SK-N-SH (cell line): ENCODE measurements at regions not wholly inside any gene's neighbourhood (a gene's known extent, or its start where the extent isn't known, plus 50 kb on each side); places are given as distances from the start of the nearest gene placed in this dataset.
A peak's percentile ranks its signal among the peaks of the same experiment; 100 is the strongest.

Experiments
- CTCF ChIA-PET: fragments of 300-600, 350-600 bp; formaldehyde crosslinking; extraction: SDS; loops from one replicate; lab custom pipeline; 2021; lab: Yijun Ruan, JAX
- POLR2A ChIA-PET: fragments of 350-600 bp; sonication (Branson Sonifier 250); formaldehyde crosslinking; extraction: SDS; loops from one replicate; lab custom pipeline; 2020; ENCODE audit warnings: antibody characterized with exemption, inconsistent platforms; lab: Yijun Ruan, JAX
- DNase-seq: peaks from one replicate; pipeline ENCODE4 v3.0.0; 2012
- H2AFZ ChIP-seq: fragments of 200-600 bp; sonication (generic); 2 replicates; pipeline ENCODE4 v1.8.1; 2016; ENCODE audit warnings: antibody characterized with exemption, mild to moderate bottlenecking, low read depth
- H3F3A ChIP-seq: fragments of 200-600 bp; sonication (generic); replicated peaks from 2 replicates; pipeline ENCODE3; 2016; ENCODE audit warnings: antibody characterized with exemption, mild to moderate bottlenecking; ENCODE audit not compliant: insufficient read depth
- H3K27ac ChIP-seq, 2 experiments: fragments of 200-500 bp in 1 of 2; fragments of 200-600 bp in 1 of 2; sonication (Bioruptor generic) in 1 of 2; sonication (generic), shearing (Covaris generic) in 1 of 2; 2 replicates each; pipeline versions ENCODE4 v1.5.1 to v1.6.1; 2014 to 2016; ENCODE audit warnings: low read depth in 2 of 2, inconsistent platforms in 1 of 2, low read length in 1 of 2, mild to moderate bottlenecking in 1 of 2, mixed read lengths in 1 of 2
- H3K27me3 ChIP-seq: fragments of 200-600 bp; sonication (generic), shearing (Covaris generic); 2 replicates; pipeline ENCODE4 v1.6.1; 2016; ENCODE audit warnings: mixed run types; ENCODE audit not compliant: insufficient read depth
- H3K36me3 ChIP-seq, 2 experiments: fragments of 200-500 bp in 1 of 2; fragments of 200-600 bp in 1 of 2; sonication (Bioruptor generic) in 1 of 2; sonication (generic) in 1 of 2; replicated peaks in 1 of 2; 2 replicates each; pipeline versions ENCODE3 to v1.5.1; 2014 to 2016; ENCODE audit warnings: low read length in 1 of 2, mild to moderate bottlenecking in 1 of 2; ENCODE audit not compliant: insufficient read depth in 2 of 2, control insufficient read depth in 1 of 2
- H3K4me1 ChIP-seq, 2 experiments: fragments of 200-500 bp in 1 of 2; fragments of 200-600 bp in 1 of 2; sonication (Bioruptor generic) in 1 of 2; sonication (generic), shearing (Covaris generic) in 1 of 2; 2 replicates each; pipeline versions ENCODE4 v1.5.1 to v1.6.1; 2014 to 2016; ENCODE audit warnings: low read depth in 1 of 2, low read length in 1 of 2, mixed run types in 1 of 2; ENCODE audit not compliant: insufficient read depth in 2 of 2, control insufficient read depth in 1 of 2
- H3K4me2 ChIP-seq: fragments of 200-600 bp; sonication (generic), shearing (Covaris generic); 2 replicates; pipeline ENCODE4 v1.6.1; 2017; ENCODE audit warnings: mixed run types
- H3K4me3 ChIP-seq, 2 experiments: fragments of 200-500 bp in 1 of 2; fragments of 200-600 bp in 1 of 2; sonication (Bioruptor generic) in 1 of 2; sonication (generic), shearing (Covaris generic) in 1 of 2; 2 replicates each; pipeline versions ENCODE4 v1.5.1 to v1.8.1; 2014 to 2016; ENCODE audit warnings: low read depth in 2 of 2, inconsistent platforms in 1 of 2, low read length in 1 of 2, mild to moderate bottlenecking in 1 of 2, mixed read lengths in 1 of 2, moderate library complexity in 1 of 2
- H3K79me2 ChIP-seq: fragments of 200-600 bp; sonication (generic); 2 replicates; pipeline ENCODE4 v1.8.1; 2017; ENCODE audit warnings: mild to moderate bottlenecking; ENCODE audit not compliant: insufficient read depth
- H3K9ac ChIP-seq: fragments of 200-600 bp; sonication (generic); 2 replicates; pipeline ENCODE4 v1.6.1; 2017; ENCODE audit warnings: mixed run types
- H3K9me2 ChIP-seq: fragments of 200-600 bp; sonication (generic); 2 replicates; pipeline ENCODE4 v1.6.1; 2017; ENCODE audit warnings: mixed run types
- H3K9me3 ChIP-seq: fragments of 200-600 bp; sonication (generic); 2 replicates; pipeline ENCODE4 v1.6.1; 2017; ENCODE audit warnings: mixed run types, mild to moderate bottlenecking, moderate library complexity
- H4K20me1 ChIP-seq: fragments of 200-600 bp; sonication (generic); 2 replicates; pipeline ENCODE4 v1.6.1; 2017; ENCODE audit warnings: mild to moderate bottlenecking, mixed run types; ENCODE audit not compliant: insufficient read depth
- CHD2 ChIP-seq: fragments of 150-350 bp; IDR thresholded peaks from 2 replicates; pipeline ENCODE4 v1.6.1; 2018; ENCODE audit warnings: low read length; ENCODE audit not compliant: partially characterized antibody
- EP300 ChIP-seq, 2 experiments: IDR thresholded peaks; 2 replicates each; pipeline versions ENCODE4 v1.4.0 to v1.6.1; 2012; ENCODE audit warnings: borderline replicate concordance in 1 of 2, low read depth in 1 of 2, low read length in 1 of 2
- EZH2phosphoT487 ChIP-seq: fragments of 200-600 bp; sonication (generic); IDR thresholded peaks from 2 replicates; pipeline ENCODE4 v1.6.1; 2017; ENCODE audit warnings: low read depth, mixed run types, mild to moderate bottlenecking, antibody characterized with exemption, moderate library complexity, borderline replicate concordance
- GABPA ChIP-seq: IDR thresholded peaks from 2 replicates; pipeline ENCODE4 v1.4.0; 2012; ENCODE audit warnings: low read depth, mild to moderate bottlenecking
- GATA2 ChIP-seq: sonication (generic); formaldehyde crosslinking; IDR thresholded peaks from 2 replicates; pipeline ENCODE4 v1.5.0; 2020; ENCODE audit warnings: mild to moderate bottlenecking, missing genetic modification reagents
- MAX ChIP-seq: IDR thresholded peaks from 2 replicates; pipeline ENCODE4 v1.4.0; 2012; ENCODE audit warnings: low read depth
- MEF2A ChIP-seq: IDR thresholded peaks from 2 replicates; pipeline ENCODE4 v1.4.0; 2012; ENCODE audit warnings: low read depth, borderline replicate concordance
- NFIC ChIP-seq: IDR thresholded peaks from 2 replicates; pipeline ENCODE4 v1.4.0; 2012; ENCODE audit warnings: borderline replicate concordance
- RCOR1 ChIP-seq: fragments of 150-350 bp; IDR thresholded peaks from 2 replicates; pipeline ENCODE4 v1.6.1; 2017; ENCODE audit warnings: antibody characterized with exemption, low read length
- RFX5 ChIP-seq: IDR thresholded peaks from 2 replicates; pipeline ENCODE4 v1.6.1; 2012; ENCODE audit warnings: mild to moderate bottlenecking, improper control_type of control experiment, low read length
- RXRA ChIP-seq: IDR thresholded peaks from 2 replicates; pipeline ENCODE4 v1.4.0; 2012; ENCODE audit warnings: low read depth, mild to moderate bottlenecking, borderline replicate concordance
- SIN3A ChIP-seq: IDR thresholded peaks from 2 replicates; pipeline ENCODE4 v1.6.1; 2012; ENCODE audit warnings: low read depth, mild to moderate bottlenecking, low read length, moderate library complexity, borderline replicate concordance
- TAF1 ChIP-seq: IDR thresholded peaks from 2 replicates; pipeline ENCODE4 v1.6.1; 2012; ENCODE audit warnings: low read depth, mild to moderate bottlenecking, low read length, moderate library complexity, borderline replicate concordance
- TCF12 ChIP-seq: IDR thresholded peaks from 2 replicates; pipeline ENCODE4 v1.4.0; 2012
- TEAD4 ChIP-seq: IDR thresholded peaks from 2 replicates; pipeline ENCODE4 v1.4.0; 2012; ENCODE audit warnings: mild to moderate bottlenecking, borderline replicate concordance; ENCODE audit not compliant: insufficient read depth
- USF2 ChIP-seq: fragments of 150-350 bp; IDR thresholded peaks from 2 replicates; pipeline ENCODE4 v1.6.1; 2017; ENCODE audit warnings: antibody characterized with exemption, low read length, low read depth, borderline replicate concordance
- WGBS: methylation state at CpG from one replicate; pipeline ENCODE4 v1.1.6; 2017; ENCODE audit warnings: low lambda C conversion rate; 5-methylcytosine and 5-hydroxymethylcytosine counted together
- TF ChIP-seq, protein P1 (sequence below): IDR thresholded peaks from 2 replicates; pipeline ENCODE4 v1.4.0; 2012; ENCODE audit warnings: low read depth, borderline replicate concordance
- TF ChIP-seq, protein P2 (sequence below): IDR thresholded peaks from 2 replicates; pipeline ENCODE4 v1.6.1; 2012; ENCODE audit warnings: mild to moderate bottlenecking, low read depth, low read length, moderate library complexity
- TF ChIP-seq, protein P3 (sequence below): fragments of 200-600 bp; sonication (generic); IDR thresholded peaks from 2 replicates; pipeline ENCODE4 v1.6.1; 2017; ENCODE audit warnings: antibody characterized with exemption, mild to moderate bottlenecking, moderate library complexity

DNA sequence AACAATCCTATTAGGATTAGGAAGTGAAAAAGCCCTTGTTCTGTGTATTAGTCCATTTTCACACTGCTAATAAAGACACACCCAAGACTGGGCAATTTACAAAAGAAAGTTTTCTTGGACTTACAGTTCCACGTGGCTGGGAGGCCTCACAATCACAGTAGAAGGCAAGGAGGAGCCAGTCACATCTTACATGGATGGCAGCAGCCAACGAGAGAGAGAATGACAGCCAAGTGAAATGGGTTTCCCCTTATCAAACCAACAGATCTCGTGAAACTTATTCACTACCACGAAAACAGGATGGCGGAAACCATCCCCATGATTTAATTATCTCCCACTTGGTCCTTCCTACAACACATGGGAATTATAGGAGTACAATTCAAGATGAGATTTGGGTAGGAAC lies 248.2 kb upstream of the KCNMB2 start:
- Histone ChIP-seq H3K36me3 (no peaks in the 10 kb centered on the region), H3K9me3 (no peaks in the 10 kb centered on the region), H2AFZ (no peak overlapping the region), H4K20me1 (no peaks in the 10 kb centered on the region), H3K4me1 (peaks cover 0 to 14% of the 10 kb centered on the region in 2 experiments; a peak in 3 of 4 replicates), H3K27ac (no peak overlapping the region), H3K9me2 (no peaks in the 10 kb centered on the region), H3K27me3 (no peaks in the 10 kb centered on the region), H3K9ac (no peak overlapping the region), H3K79me2 (no peaks in the 10 kb centered on the region), H3F3A (no peaks in the 10 kb centered on the region), H3K4me3 (no peak overlapping the region), H3K4me2 (no peak overlapping the region)
- ChIA-PET POLR2A (no interaction called here), CTCF (no interaction called here)
- DNase-seq: no peak
- TF ChIP-seq GATA2 (CRISPR knock-in tag): no peak
- TF ChIP-seq, protein P1, sequence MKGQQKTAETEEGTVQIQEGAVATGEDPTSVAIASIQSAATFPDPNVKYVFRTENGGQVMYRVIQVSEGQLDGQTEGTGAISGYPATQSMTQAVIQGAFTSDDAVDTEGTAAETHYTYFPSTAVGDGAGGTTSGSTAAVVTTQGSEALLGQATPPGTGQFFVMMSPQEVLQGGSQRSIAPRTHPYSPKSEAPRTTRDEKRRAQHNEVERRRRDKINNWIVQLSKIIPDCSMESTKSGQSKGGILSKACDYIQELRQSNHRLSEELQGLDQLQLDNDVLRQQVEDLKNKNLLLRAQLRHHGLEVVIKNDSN: no peak
- TF ChIP-seq RFX5: no peak
- TF ChIP-seq RXRA: no peak
- TF ChIP-seq TAF1: no peak
- TF ChIP-seq TCF12: no peak
- no peak for TF ChIP-seq RCOR1
- no peak for TF ChIP-seq NFIC
- TF ChIP-seq, protein P2, sequence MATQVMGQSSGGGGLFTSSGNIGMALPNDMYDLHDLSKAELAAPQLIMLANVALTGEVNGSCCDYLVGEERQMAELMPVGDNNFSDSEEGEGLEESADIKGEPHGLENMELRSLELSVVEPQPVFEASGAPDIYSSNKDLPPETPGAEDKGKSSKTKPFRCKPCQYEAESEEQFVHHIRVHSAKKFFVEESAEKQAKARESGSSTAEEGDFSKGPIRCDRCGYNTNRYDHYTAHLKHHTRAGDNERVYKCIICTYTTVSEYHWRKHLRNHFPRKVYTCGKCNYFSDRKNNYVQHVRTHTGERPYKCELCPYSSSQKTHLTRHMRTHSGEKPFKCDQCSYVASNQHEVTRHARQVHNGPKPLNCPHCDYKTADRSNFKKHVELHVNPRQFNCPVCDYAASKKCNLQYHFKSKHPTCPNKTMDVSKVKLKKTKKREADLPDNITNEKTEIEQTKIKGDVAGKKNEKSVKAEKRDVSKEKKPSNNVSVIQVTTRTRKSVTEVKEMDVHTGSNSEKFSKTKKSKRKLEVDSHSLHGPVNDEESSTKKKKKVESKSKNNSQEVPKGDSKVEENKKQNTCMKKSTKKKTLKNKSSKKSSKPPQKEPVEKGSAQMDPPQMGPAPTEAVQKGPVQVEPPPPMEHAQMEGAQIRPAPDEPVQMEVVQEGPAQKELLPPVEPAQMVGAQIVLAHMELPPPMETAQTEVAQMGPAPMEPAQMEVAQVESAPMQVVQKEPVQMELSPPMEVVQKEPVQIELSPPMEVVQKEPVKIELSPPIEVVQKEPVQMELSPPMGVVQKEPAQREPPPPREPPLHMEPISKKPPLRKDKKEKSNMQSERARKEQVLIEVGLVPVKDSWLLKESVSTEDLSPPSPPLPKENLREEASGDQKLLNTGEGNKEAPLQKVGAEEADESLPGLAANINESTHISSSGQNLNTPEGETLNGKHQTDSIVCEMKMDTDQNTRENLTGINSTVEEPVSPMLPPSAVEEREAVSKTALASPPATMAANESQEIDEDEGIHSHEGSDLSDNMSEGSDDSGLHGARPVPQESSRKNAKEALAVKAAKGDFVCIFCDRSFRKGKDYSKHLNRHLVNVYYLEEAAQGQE: no peak
- TF ChIP-seq MEF2A: no peak
- TF ChIP-seq TEAD4: no peak
- TF ChIP-seq MAX: no peak
- TF ChIP-seq EP300 (IDR thresholded peaks at IDR 0.05; ENCODE audit: borderline replicate concordance in 1 of 2, low read depth in 1 of 2, low read length in 1 of 2): no peak
- 73% methylated on average over 5 of the region's 5 CpGs for WGBS

GRCh38 chr3:178289544-178290160 lies 246.6 kb upstream of the KCNMB2 start:
- Histone ChIP-seq H3K27ac (peak overlapping the region in 1 of 2 experiments; percentile 34; a peak in 1 of 4 replicates), H3K79me2 (no peaks in the 10 kb centered on the region), H3F3A (peaks cover under 1% of the 10 kb centered on the region), H3K9me3 (no peaks in the 10 kb centered on the region), H3K36me3 (no peaks in the 10 kb centered on the region), H3K4me2 (no peak overlapping the region), H4K20me1 (no peaks in the 10 kb centered on the region), H3K9me2 (no peaks in the 10 kb centered on the region), H3K4me3 (no peak overlapping the region), H3K27me3 (no peaks in the 10 kb centered on the region), H2AFZ (no peak overlapping the region), H3K4me1 (peaks cover 2 to 14% of the 10 kb centered on the region in 2 experiments; a peak in 3 of 4 replicates), H3K9ac (no peak overlapping the region)
- DNase-seq: no peak
- ChIA-PET POLR2A (no interaction called here), CTCF (interaction anchor here (0.6 kb wide), 1 partner anchor 432 kb away, joined by 4 read pairs; no protein-coding TSS in a partner anchor)
- WGBS: 60% methylated on average over 6 of the region's 6 CpGs
- TF ChIP-seq GATA2 (CRISPR knock-in tag): no peak
- TF ChIP-seq CHD2: no peak
- no peak for TF ChIP-seq TAF1
- TF ChIP-seq GABPA: no peak
- TF ChIP-seq RCOR1: no peak
- no peak for TF ChIP-seq EP300 (IDR thresholded peaks at IDR 0.05; ENCODE audit: borderline replicate concordance in 1 of 2, low read depth in 1 of 2, low read length in 1 of 2)
- TF ChIP-seq, protein P3, sequence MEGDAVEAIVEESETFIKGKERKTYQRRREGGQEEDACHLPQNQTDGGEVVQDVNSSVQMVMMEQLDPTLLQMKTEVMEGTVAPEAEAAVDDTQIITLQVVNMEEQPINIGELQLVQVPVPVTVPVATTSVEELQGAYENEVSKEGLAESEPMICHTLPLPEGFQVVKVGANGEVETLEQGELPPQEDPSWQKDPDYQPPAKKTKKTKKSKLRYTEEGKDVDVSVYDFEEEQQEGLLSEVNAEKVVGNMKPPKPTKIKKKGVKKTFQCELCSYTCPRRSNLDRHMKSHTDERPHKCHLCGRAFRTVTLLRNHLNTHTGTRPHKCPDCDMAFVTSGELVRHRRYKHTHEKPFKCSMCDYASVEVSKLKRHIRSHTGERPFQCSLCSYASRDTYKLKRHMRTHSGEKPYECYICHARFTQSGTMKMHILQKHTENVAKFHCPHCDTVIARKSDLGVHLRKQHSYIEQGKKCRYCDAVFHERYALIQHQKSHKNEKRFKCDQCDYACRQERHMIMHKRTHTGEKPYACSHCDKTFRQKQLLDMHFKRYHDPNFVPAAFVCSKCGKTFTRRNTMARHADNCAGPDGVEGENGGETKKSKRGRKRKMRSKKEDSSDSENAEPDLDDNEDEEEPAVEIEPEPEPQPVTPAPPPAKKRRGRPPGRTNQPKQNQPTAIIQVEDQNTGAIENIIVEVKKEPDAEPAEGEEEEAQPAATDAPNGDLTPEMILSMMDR: no peak
- no peak for TF ChIP-seq RFX5
- no peak for TF ChIP-seq SIN3A
- TF ChIP-seq EZH2phosphoT487: no peak
- no peak for TF ChIP-seq USF2
